Erythroblast (primary cell): ENCODE measurements at regions not wholly inside any gene's neighbourhood (a gene's known extent, or its start where the extent isn't known, plus 50 kb on each side); places are given as distances from the start of the nearest gene placed in this dataset.

ENCODE experiments used
- GATA1 ChIP-seq: IDR thresholded peaks from 2 replicates; pipeline ENCODE4 v1.6.1; 2011; ENCODE audit warnings: low read depth, mild to moderate bottlenecking, control low read depth, low read length, moderate library complexity
- POLR2A ChIP-seq: IDR thresholded peaks from 2 replicates; pipeline ENCODE4 v1.6.1; 2011; ENCODE audit warnings: mild to moderate bottlenecking, low read length

DNA sequence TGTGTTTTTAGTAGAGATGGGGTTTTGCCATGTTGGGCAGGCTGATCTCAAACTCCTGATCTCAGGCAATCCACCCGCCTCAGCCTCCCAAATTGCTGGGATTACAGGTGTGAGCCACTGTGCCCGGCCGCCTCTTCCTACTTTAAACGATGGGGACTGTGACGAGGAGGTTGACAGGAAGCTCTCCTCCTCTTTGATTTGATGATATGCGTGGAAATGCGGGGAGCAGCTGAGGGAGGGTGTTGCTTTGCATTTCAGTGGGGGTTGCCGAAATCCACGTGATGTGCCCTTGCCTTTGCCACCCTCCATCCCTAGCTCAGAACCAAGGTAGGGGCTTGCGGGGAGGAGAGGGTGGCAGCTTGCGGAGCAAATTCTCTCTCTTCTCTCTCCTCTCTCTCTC lies 189.6 kb downstream of the AACS start:
- TF ChIP-seq POLR2A (no peak), GATA1 (no peak)
